Upper lobe of right lung (tissue), 1 donor: ENCODE measurements at regions not wholly inside any gene's neighbourhood (a gene's known extent, or its start where the extent isn't known, plus 50 kb on each side); places are given as distances from the start of the nearest gene placed in this dataset.
"Not testable (repeated sequence)": the region's sequence is repeated elsewhere in the genome, so short reads cannot be mapped to it uniquely, and the experiment has no call there.

Experiments
- ATAC-seq: fragments of 200-7000 bp; cut with Tn5 transposase; one replicate; pipeline ENCODE4 v1.9.1; 2020; ENCODE audit warnings: mild to moderate bottlenecking, moderate library complexity
- DNase-seq: peaks from one replicate; pipeline ENCODE4 v3.0.0-alpha.2; 2020
- H3K27ac ChIP-seq: fragments of 200-600 bp; one replicate; pipeline ENCODE4 v1.8.0; 2022
- H3K27me3 ChIP-seq: fragments of 200-600 bp; one replicate; pipeline ENCODE4 v1.8.0; 2022; ENCODE audit warnings: mild to moderate bottlenecking
- H3K36me3 ChIP-seq: fragments of 200-600 bp; one replicate; pipeline ENCODE4 v1.8.0; 2022
- H3K4me1 ChIP-seq: fragments of 200-600 bp; one replicate; pipeline ENCODE4 v1.8.0; 2022
- H3K4me3 ChIP-seq: fragments of 200-600 bp; one replicate; pipeline ENCODE4 v1.8.0; 2022; ENCODE audit warnings: mild to moderate bottlenecking
- H3K9me3 ChIP-seq: fragments of 200-600 bp; one replicate; pipeline ENCODE4 v1.8.0; 2022
- intact Hi-C: fragments of 100-400 bp; cut with DNase I; formaldehyde crosslinking; loops from one replicate; pipeline ENCODE4 v1.11.0; 2022
- TF ChIP-seq, protein P1 (sequence below): fragments of 200-600 bp; IDR thresholded peaks from one replicate; pipeline ENCODE4 v1.8.0; 2022; ENCODE audit warnings: antibody characterized with exemption
- donor health status: DM: no; HTN: yes; CAD: no; lungs with severe emphysema.

DNA sequence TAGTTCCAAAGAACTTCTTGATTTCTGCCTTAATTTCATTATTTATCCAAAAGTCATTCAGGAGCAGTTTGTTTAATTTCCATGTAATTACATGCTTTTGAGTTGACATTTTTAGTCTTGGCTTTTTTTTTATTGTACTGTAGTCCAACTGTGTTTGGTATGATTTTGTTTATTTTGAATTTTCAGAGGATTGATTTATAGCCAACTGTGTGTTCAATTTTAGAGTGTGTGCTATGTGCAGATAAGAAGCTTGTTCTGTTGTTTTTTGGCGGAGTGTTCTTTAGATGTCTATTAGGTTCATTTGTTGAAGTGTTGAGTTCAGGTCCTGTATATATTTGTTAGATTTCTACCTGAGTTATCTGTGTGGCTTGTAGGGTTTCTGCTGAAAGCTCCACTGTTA, 533.6 kb downstream of the TRAM1L1 start:
- no peak for DNase-seq
- no peak for ATAC-seq
- no peaks in the 10 kb centered on the region for H3K4me1 ChIP-seq
- no peaks in the 10 kb centered on the region for H3K9me3 ChIP-seq
- no peaks in the 10 kb centered on the region for H3K27me3 ChIP-seq
- no peaks in the 10 kb centered on the region for H3K36me3 ChIP-seq
- intact Hi-C loops = no loop called here
- TF ChIP-seq, protein P1, sequence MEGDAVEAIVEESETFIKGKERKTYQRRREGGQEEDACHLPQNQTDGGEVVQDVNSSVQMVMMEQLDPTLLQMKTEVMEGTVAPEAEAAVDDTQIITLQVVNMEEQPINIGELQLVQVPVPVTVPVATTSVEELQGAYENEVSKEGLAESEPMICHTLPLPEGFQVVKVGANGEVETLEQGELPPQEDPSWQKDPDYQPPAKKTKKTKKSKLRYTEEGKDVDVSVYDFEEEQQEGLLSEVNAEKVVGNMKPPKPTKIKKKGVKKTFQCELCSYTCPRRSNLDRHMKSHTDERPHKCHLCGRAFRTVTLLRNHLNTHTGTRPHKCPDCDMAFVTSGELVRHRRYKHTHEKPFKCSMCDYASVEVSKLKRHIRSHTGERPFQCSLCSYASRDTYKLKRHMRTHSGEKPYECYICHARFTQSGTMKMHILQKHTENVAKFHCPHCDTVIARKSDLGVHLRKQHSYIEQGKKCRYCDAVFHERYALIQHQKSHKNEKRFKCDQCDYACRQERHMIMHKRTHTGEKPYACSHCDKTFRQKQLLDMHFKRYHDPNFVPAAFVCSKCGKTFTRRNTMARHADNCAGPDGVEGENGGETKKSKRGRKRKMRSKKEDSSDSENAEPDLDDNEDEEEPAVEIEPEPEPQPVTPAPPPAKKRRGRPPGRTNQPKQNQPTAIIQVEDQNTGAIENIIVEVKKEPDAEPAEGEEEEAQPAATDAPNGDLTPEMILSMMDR = no peak
- H3K27ac ChIP-seq = no peak overlapping the region
- no peak overlapping the region for H3K4me3 ChIP-seq

DNA sequence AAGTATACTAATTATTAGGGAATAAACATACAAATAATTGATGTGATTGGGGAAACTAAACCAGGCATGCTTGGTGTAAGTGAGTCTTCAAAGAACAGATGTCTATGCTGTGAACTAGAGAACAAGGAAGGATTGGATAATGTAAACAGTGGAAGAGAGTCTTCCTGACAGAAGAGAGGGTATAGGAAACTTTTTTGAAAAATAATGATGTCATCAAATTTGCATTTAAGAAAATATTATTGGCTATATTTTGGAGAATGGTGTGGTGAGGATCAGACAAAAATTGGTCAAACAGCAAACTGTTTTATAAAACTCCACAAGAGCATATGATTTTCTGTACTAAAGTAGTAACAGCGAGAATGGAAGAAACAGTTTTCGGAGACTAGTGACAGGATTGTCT, 537.7 kb downstream of the TRAM1L1 start:
- TF ChIP-seq, protein P1 = no peak
- no peak for DNase-seq
- Histone ChIP-seq H3K4me1 (no peaks in the 10 kb centered on the region), H3K27ac (no peak overlapping the region), H3K27me3 (no peaks in the 10 kb centered on the region), H3K9me3 (no peaks in the 10 kb centered on the region), H3K36me3 (no peaks in the 10 kb centered on the region), H3K4me3 (no peak overlapping the region)
- no peak for ATAC-seq
- intact Hi-C loops = no loop called here

DNA sequence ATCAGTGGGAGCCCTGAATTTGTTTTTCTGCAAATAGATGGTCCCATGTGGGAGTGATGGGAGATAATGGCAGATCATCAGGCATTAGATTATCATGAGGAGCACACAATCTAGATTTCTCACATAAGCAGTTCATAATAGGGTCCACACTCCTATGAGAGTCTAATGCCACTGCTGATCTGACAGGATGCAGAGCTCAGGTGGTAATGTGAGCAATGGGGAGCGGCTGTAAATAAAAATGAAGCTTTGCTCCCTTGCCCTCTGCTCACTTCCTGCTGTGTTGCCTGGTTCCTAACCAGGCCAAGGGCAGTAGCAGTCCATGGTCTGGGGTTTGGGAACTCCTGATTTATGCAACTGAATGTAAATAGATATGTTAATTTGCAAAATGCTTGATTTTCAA, 538.6 kb downstream of the TRAM1L1 start:
- Histone ChIP-seq H3K4me1 (no peaks in the 10 kb centered on the region), H3K27me3 (no peaks in the 10 kb centered on the region), H3K27ac (no peak overlapping the region), H3K9me3 (no peaks in the 10 kb centered on the region), H3K4me3 (no peak overlapping the region), H3K36me3 (no peaks in the 10 kb centered on the region)
- DNase-seq = no peak
- intact Hi-C loops = no loop called here
- TF ChIP-seq, protein P1 = no peak
- no peak for ATAC-seq

DNA sequence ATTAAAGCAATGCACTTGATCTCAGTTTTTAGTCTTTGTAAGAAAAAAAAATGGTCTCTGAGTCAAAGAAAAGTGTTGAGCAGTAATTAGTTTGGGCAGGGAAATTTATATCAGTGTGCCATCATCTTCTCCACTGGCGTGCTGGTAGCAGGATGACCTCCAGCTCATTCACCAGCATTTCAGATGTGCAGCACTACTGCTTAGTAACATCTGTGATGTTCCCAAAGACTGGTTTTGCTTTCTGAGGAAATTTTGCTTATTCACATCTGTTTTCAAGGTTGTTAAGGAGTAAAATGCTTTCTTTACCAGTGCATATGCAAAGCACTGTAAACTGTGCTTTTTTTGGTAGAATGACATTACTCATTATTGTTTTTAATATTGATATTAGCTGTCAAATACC, 540.4 kb downstream of the TRAM1L1 start:
- ATAC-seq (no peak), DNase-seq (no peak)
- H3K27me3 ChIP-seq = no peaks in the 10 kb centered on the region
- no peaks in the 10 kb centered on the region for H3K9me3 ChIP-seq
- H3K27ac ChIP-seq = no peak overlapping the region
- TF ChIP-seq, protein P1 = no peak
- intact Hi-C loops = no loop called here
- no peaks in the 10 kb centered on the region for H3K4me1 ChIP-seq
- no peaks in the 10 kb centered on the region for H3K36me3 ChIP-seq
- no peak overlapping the region for H3K4me3 ChIP-seq

DNA sequence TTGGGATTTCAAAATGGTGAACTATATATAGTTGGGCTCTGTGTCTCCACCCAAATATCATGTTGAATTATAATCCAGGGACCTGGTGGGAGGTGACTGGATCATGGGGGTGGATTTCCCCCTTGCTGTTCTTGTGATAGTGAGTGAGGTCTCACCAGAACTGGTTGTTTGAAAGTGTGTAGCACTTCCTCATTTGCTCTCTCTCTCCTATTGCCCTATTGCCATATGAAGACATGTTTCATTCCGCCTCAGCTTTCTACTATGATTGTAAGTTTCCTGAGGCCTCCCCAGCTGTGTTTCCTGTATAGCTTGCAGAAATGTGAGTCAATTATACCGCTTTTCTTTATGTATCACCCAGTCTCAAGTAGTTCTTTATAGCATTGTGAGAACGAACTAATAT, 545.6 kb downstream of the TRAM1L1 start:
- no peak overlapping the region for H3K27ac ChIP-seq
- no peaks in the 10 kb centered on the region for H3K27me3 ChIP-seq
- no peaks in the 10 kb centered on the region for H3K9me3 ChIP-seq
- intact Hi-C loops = no loop called here
- ATAC-seq = no peak
- DNase-seq = no peak
- no peaks in the 10 kb centered on the region for H3K36me3 ChIP-seq
- H3K4me3 ChIP-seq = no peak overlapping the region
- TF ChIP-seq, protein P1 = no peak
- H3K4me1 ChIP-seq = no peaks in the 10 kb centered on the region

DNA sequence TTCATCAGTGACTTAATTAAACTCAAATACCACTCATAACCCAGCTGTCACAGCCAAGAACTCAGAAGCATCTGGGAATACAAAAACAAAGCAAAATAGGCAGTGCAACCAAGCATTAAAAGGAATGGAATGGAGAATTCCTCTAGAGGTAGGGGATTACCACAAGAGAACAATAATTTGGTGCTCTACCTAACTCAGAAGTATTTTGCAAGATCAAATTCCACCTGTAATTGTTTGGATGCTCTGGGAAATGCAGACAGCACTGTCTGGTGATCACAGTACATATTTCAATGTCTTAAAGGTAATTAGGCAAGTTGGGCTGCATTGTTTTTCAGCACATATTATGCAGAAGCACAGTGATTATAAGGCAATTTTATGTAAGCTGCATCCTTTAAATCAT, 547.5 kb downstream of the TRAM1L1 start:
- no peak for ATAC-seq
- H3K36me3 ChIP-seq = no peaks in the 10 kb centered on the region
- no peak for DNase-seq
- H3K4me3 ChIP-seq = no peak overlapping the region
- no peaks in the 10 kb centered on the region for H3K4me1 ChIP-seq
- no peak overlapping the region for H3K27ac ChIP-seq
- no peaks in the 10 kb centered on the region for H3K27me3 ChIP-seq
- intact Hi-C loops = no loop called here
- H3K9me3 ChIP-seq = no peaks in the 10 kb centered on the region
- TF ChIP-seq, protein P1 = no peak

DNA sequence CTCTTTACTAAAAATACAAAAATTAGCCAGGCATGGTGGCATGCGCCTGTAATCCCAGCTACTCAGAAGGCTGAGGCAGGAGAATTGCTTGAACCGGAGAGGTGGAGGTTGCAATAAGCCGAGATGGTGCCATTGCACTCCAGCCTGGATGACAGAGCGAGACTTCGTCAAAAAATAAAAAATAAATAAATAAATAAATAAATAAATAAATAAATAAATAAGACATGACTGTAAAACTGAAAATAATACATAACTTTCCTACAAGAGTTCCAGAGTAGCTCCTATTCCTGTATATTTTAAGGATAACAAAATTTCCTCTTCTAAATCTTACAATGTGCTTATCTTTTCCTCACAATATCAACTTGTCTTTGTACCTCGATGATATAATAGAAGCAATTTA, 549.4 kb downstream of the TRAM1L1 start:
- ATAC-seq, H3K27ac ChIP-seq, H3K9me3 ChIP-seq, H3K4me3 ChIP-seq, intact Hi-C loops, DNase-seq, H3K4me1 ChIP-seq, H3K27me3 ChIP-seq, H3K36me3 ChIP-seq: not testable (repeated sequence)
